Endothelial cell of umbilical vein (primary cell): ENCODE measurements at regions not wholly inside any gene's neighbourhood (a gene's known extent, or its start where the extent isn't known, plus 50 kb on each side); places are given as distances from the start of the nearest gene placed in this dataset.

Experiments used
- BruUV-seq: library from RNA; stranded (reverse); fragments of 400-500 nt; replicated peaks from 2 replicates; lab custom pipeline; 2021; lab: Mats Ljungman, UMichigan
- CTCF ChIA-PET: fragments of 300-600, 350-600 bp; sonication (Branson Sonifier 250); formaldehyde crosslinking; loops from one replicate; lab custom pipeline; 2021; ENCODE audit warnings: antibody characterized with exemption, inconsistent platforms; lab: Charles Lee
- POLR2A ChIA-PET: fragments of 300-600, 350-600 bp; sonication (Branson Sonifier 250); formaldehyde crosslinking; loops from one replicate; lab custom pipeline; 2021; ENCODE audit warnings: antibody characterized with exemption, inconsistent platforms; lab: Charles Lee
- DNase-seq: peaks from one replicate; pipeline ENCODE4 v3.0.0-alpha.2; 2011; ENCODE audit warnings: low read depth, low spot score
- FAIRE-seq: peaks from 2 replicates; lab custom pipeline; 2011; peaks lifted over from hg19 to GRCh38; lab: Jason Lieb, UNC
- H2AFZ ChIP-seq: 2 replicates; pipeline ENCODE4 v1.6.0; 2012; ENCODE audit warnings: low read depth, low read length, control low read depth, inconsistent platforms
- H3K27ac ChIP-seq: 2 replicates; pipeline ENCODE4 v1.5.1; 2011; ENCODE audit warnings: low read depth, mild to moderate bottlenecking, control low read depth, low read length, moderate library complexity; ENCODE audit not compliant: insufficient read depth
- H3K27me3 ChIP-seq, 2 experiments: 2 replicates each; pipeline versions ENCODE4 v1.6.0 to v1.6.1; 2011; ENCODE audit warnings: low read length in 2 of 2, mixed read lengths in 1 of 2; ENCODE audit not compliant: control insufficient read depth in 2 of 2, insufficient read depth in 2 of 2
- H3K36me3 ChIP-seq, 2 experiments: 2 replicates in 1 of 2; 3 replicates in 1 of 2; pipeline ENCODE4 v1.5.1; 2011; ENCODE audit warnings: low read length in 2 of 2, mild to moderate bottlenecking in 1 of 2, moderate library complexity in 1 of 2; ENCODE audit not compliant: control insufficient read depth in 2 of 2, insufficient read depth in 2 of 2; ENCODE audit errors: extremely low read depth in 1 of 2
- H3K4me1 ChIP-seq: 3 replicates; pipeline ENCODE4 v1.5.1; 2011; ENCODE audit warnings: mild to moderate bottlenecking, low read length; ENCODE audit not compliant: control insufficient read depth, insufficient read depth; ENCODE audit errors: extremely low read depth
- H3K4me2 ChIP-seq: 2 replicates; pipeline ENCODE4 v1.6.1; 2011; ENCODE audit warnings: low read length, control low read depth, mixed read lengths; ENCODE audit not compliant: insufficient read depth
- H3K4me3 ChIP-seq, 3 experiments: fragments of 200-600 bp in 1 of 3; sonication (generic), shearing (Covaris generic) in 1 of 3; replicated peaks in 1 of 3; 2 replicates each; pipeline ENCODE4 v1.5.1; 2011 to 2016; ENCODE audit warnings: control low read depth in 3 of 3, low read length in 3 of 3, mild to moderate bottlenecking in 2 of 3, inconsistent platforms in 1 of 3, low read depth in 1 of 3, moderate library complexity in 1 of 3; ENCODE audit not compliant: insufficient read depth in 1 of 3
- H3K79me2 ChIP-seq: 2 replicates; pipeline ENCODE4 v1.6.0; 2012; ENCODE audit warnings: low read length, inconsistent platforms; ENCODE audit not compliant: control insufficient read depth, insufficient read depth
- H3K9ac ChIP-seq: replicated peaks from 2 replicates; pipeline ENCODE3; 2011; ENCODE audit warnings: low read length, control low read depth; ENCODE audit not compliant: insufficient read depth; ENCODE audit errors: extremely low read depth
- H3K9me1 ChIP-seq: replicated peaks from 3 replicates; pipeline ENCODE4 v1.6.0; 2011; ENCODE audit warnings: mild to moderate bottlenecking, low read length; ENCODE audit not compliant: control insufficient read depth, insufficient read depth; ENCODE audit errors: extremely low read depth
- H3K9me3 ChIP-seq: replicated peaks from 2 replicates; pipeline ENCODE4 v1.5.1; 2012; ENCODE audit warnings: low read length, inconsistent platforms; ENCODE audit not compliant: control insufficient read depth, insufficient read depth
- H4K20me1 ChIP-seq: replicated peaks from 2 replicates; pipeline ENCODE3; 2011; ENCODE audit warnings: mild to moderate bottlenecking, low read length; ENCODE audit not compliant: control insufficient read depth, insufficient read depth; ENCODE audit errors: extremely low read depth
- EZH2 ChIP-seq: IDR thresholded peaks from 2 replicates; pipeline ENCODE4 v1.6.1; 2012; ENCODE audit warnings: borderline replicate concordance, low read depth, mild to moderate bottlenecking, moderate library complexity, low read length, inconsistent platforms; ENCODE audit not compliant: severe bottlenecking
- FOS ChIP-seq: IDR thresholded peaks from 2 replicates; pipeline ENCODE4 v1.6.1; 2011; ENCODE audit warnings: mild to moderate bottlenecking, low read length, moderate library complexity, borderline replicate concordance; ENCODE audit not compliant: insufficient read depth
- GATA2 ChIP-seq: IDR thresholded peaks from 2 replicates; pipeline ENCODE4 v1.7.0; 2011; ENCODE audit warnings: low read depth, mild to moderate bottlenecking, moderate library complexity, mixed read lengths, low read length; ENCODE audit not compliant: insufficient read length, insufficient read depth
- JUN ChIP-seq: IDR thresholded peaks from 2 replicates; pipeline ENCODE4 v1.6.1; 2011; ENCODE audit warnings: borderline replicate concordance, low read depth; ENCODE audit not compliant: insufficient read length, insufficient read depth
- MAX ChIP-seq: IDR thresholded peaks from 2 replicates; pipeline ENCODE4 v1.6.1; 2011; ENCODE audit not compliant: insufficient read depth, insufficient read length
- MYC ChIP-seq: IDR thresholded peaks from one replicate; pipeline ENCODE4 v1.6.1; 2011; ENCODE audit warnings: mild to moderate bottlenecking, low read depth, low read length
- POLR2A ChIP-seq: IDR thresholded peaks from 2 replicates; pipeline ENCODE4 v1.6.1; 2012; ENCODE audit warnings: low read depth, mild to moderate bottlenecking, control low read depth, low read length
- POLR2AphosphoS5 ChIP-seq: IDR thresholded peaks from 2 replicates; pipeline ENCODE4 v1.6.1; 2012; ENCODE audit warnings: low read depth, mild to moderate bottlenecking, control low read depth, low read length, moderate library complexity; ENCODE audit not compliant: insufficient read depth
- dilution Hi-C: fragments of 300-500 bp; cut with MboI; formaldehyde crosslinking; loops from one replicate; pipeline ENCODE4 v1.15.0; 2019; ENCODE audit warnings: low sequenced_read_pairs; ENCODE audit not compliant: extremely low pct_ligation_motif_present
- intact Hi-C: fragments of 100-400 bp; cut with micrococcal nuclease; formaldehyde crosslinking; loops from one replicate; pipeline ENCODE4 v1.10.0; 2022
- TF ChIP-seq, protein P1 (sequence below), 2 donors: IDR thresholded peaks; 1 replicate in 1 of 2; 2 replicates in 1 of 2; pipeline ENCODE4 v1.5.1; 2011; ENCODE audit warnings: low read length in 2 of 2, mild to moderate bottlenecking in 2 of 2, moderate library complexity in 2 of 2, control low read depth in 1 of 2, inconsistent platforms in 1 of 2, low read depth in 1 of 2; ENCODE audit not compliant: insufficient read depth in 1 of 2; ENCODE audit errors: extremely low read depth in 1 of 2

DNA sequence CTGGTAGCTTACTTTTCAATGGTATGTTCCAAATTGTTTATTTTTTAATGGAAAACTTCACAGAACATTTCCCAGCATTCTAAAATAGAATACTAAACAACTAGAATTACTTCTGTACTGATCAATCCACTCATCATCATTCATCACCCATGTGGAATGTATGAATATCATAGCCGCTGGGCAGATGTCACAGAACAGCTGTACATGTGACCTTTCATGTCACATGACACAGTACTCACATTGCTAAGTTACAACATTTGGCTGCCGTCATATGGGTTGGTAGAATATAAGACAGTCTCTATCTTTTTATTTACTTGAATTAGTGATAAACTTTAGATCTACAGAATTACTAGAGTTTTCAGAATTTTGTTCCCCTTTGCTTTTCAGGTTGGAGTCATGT lies 387.6 kb downstream of the ZEB2 start:
- ChIA-PET CTCF (no interaction called here), POLR2A (no interaction called here)
- intact Hi-C loops: no loop called here
- H3K4me2 ChIP-seq: no peak overlapping the region
- no peak for FAIRE-seq
- DNase-seq: no peak
- H3K27me3 ChIP-seq: no peaks in the 10 kb centered on the region
- TF ChIP-seq MAX (no peak), POLR2AphosphoS5 (no peak), MYC (no peak), JUN (no peak), GATA2 (no peak), EZH2 (no peak), POLR2A (no peak), FOS (no peak)
- TF ChIP-seq, protein P1, sequence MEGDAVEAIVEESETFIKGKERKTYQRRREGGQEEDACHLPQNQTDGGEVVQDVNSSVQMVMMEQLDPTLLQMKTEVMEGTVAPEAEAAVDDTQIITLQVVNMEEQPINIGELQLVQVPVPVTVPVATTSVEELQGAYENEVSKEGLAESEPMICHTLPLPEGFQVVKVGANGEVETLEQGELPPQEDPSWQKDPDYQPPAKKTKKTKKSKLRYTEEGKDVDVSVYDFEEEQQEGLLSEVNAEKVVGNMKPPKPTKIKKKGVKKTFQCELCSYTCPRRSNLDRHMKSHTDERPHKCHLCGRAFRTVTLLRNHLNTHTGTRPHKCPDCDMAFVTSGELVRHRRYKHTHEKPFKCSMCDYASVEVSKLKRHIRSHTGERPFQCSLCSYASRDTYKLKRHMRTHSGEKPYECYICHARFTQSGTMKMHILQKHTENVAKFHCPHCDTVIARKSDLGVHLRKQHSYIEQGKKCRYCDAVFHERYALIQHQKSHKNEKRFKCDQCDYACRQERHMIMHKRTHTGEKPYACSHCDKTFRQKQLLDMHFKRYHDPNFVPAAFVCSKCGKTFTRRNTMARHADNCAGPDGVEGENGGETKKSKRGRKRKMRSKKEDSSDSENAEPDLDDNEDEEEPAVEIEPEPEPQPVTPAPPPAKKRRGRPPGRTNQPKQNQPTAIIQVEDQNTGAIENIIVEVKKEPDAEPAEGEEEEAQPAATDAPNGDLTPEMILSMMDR (IDR thresholded peaks at IDR 0.05; ENCODE audit: extremely low read depth in 1 of 2, insufficient read depth in 1 of 2, low read depth in 1 of 2, low read length in 2 of 2): no peak
- H3K9me1 ChIP-seq: no peaks in the 10 kb centered on the region
- dilution Hi-C loops: no loop called here
- no peak overlapping the region for H3K4me3 ChIP-seq
- H3K79me2 ChIP-seq: no peaks in the 10 kb centered on the region
- H3K9ac ChIP-seq: no peak overlapping the region
- no peaks in the 10 kb centered on the region for H4K20me1 ChIP-seq
- H3K9me3 ChIP-seq: no peaks in the 10 kb centered on the region
- no peak overlapping the region for H2AFZ ChIP-seq
- H3K4me1 ChIP-seq: peaks cover 9% of the 10 kb centered on the region
- no TSS peak for BruUV-seq
- H3K27ac ChIP-seq: no peak overlapping the region
- H3K36me3 ChIP-seq: no peaks in the 10 kb centered on the region
